ENCODE measurements at regions not wholly inside any gene's neighbourhood (a gene's known extent, or its start where the extent isn't known, plus 50 kb on each side); places are given as distances from the start of the nearest gene placed in this dataset.
"Not testable (repeated sequence)": the region's sequence is repeated elsewhere in the genome, so short reads cannot be mapped to it uniquely, and the experiment has no call there.

- no peak for DNase-seq (ENCODE audit: low read depth)
Observed at GRCh38 chr9:106233116-106233515, 538.8 kb downstream of the TMEM38B start.

- DNase-seq (ENCODE audit: low read depth): not testable (repeated sequence)
Observed at GRCh38 chr9:106260908-106261307, 566.6 kb downstream of the TMEM38B start.

GRCh38 chr9:106277966-106278365 is 583.6 kb downstream of the TMEM38B start:
- no peak for DNase-seq (ENCODE audit: low read depth)

- no peak for DNase-seq (ENCODE audit: low read depth)
Observed at GRCh38 chr9:106283769-106284168, 579.2 kb upstream of the ZNF462 start.

GRCh38 chr9:106284296-106284695 is 578.7 kb upstream of the ZNF462 start:
- no peak for DNase-seq (ENCODE audit: low read depth)

GRCh38 chr9:106286249-106286648 is 576.7 kb upstream of the ZNF462 start:
- DNase-seq (ENCODE audit: low read depth): no peak

- DNase-seq (ENCODE audit: low read depth): no peak
Observed at GRCh38 chr9:106287091-106287631, 575.8 kb upstream of the ZNF462 start.

- no peak for DNase-seq (ENCODE audit: low read depth)
Observed at GRCh38 chr9:106287731-106288130, 575.2 kb upstream of the ZNF462 start.

- DNase-seq (ENCODE audit: low read depth): no peak
Observed at GRCh38 chr9:106288689-106289088, 574.3 kb upstream of the ZNF462 start.

GRCh38 chr9:106291786-106292185 is 571.2 kb upstream of the ZNF462 start:
- no peak for DNase-seq (ENCODE audit: low read depth)

GRCh38 chr9:106296426-106296825 is 566.5 kb upstream of the ZNF462 start:
- DNase-seq (ENCODE audit: low read depth): no peak

GRCh38 chr9:106298997-106299396 is 564.0 kb upstream of the ZNF462 start:
- no peak for DNase-seq (ENCODE audit: low read depth)

- DNase-seq (ENCODE audit: low read depth): no peak
Observed at GRCh38 chr9:106304401-106304920, 558.5 kb upstream of the ZNF462 start.

- DNase-seq (ENCODE audit: low read depth): no peak
Observed at GRCh38 chr9:106305428-106306133, 557.4 kb upstream of the ZNF462 start.

GRCh38 chr9:106307670-106308069 is 555.3 kb upstream of the ZNF462 start:
- no peak for DNase-seq (ENCODE audit: low read depth)

- DNase-seq (ENCODE audit: low read depth): no peak
Observed at GRCh38 chr9:106309925-106310324, 553.0 kb upstream of the ZNF462 start.

- no peak for DNase-seq (ENCODE audit: low read depth)
Observed at GRCh38 chr9:106310782-106311181, 552.2 kb upstream of the ZNF462 start.

- DNase-seq (ENCODE audit: low read depth): no peak
Observed at GRCh38 chr9:106312906-106313305, 550.1 kb upstream of the ZNF462 start.

- DNase-seq (ENCODE audit: low read depth): no peak
Observed at GRCh38 chr9:106314476-106314875, 548.5 kb upstream of the ZNF462 start.

- no peak for DNase-seq (ENCODE audit: low read depth)
Observed at GRCh38 chr9:106321394-106322180, 541.4 kb upstream of the ZNF462 start.

GRCh38 chr9:106322706-106323245 is 540.2 kb upstream of the ZNF462 start:
- DNase-seq (ENCODE audit: low read depth): no peak

- no peak for DNase-seq (ENCODE audit: low read depth)
Observed at GRCh38 chr9:106324053-106324585, 538.8 kb upstream of the ZNF462 start.

All from GM04503 (cell line).